Activated naive CD8-positive, alpha-beta T cell treated with anti-CD3 and anti-CD28 coated beads, Interleukin-2, amount 50 U/mL, for 24 hours (primary cell): ENCODE measurements at regions not wholly inside any gene's neighbourhood (a gene's known extent, or its start where the extent isn't known, plus 50 kb on each side); places are given as distances from the start of the nearest gene placed in this dataset.
"Not testable (repeated sequence)": the region's sequence is repeated elsewhere in the genome, so short reads cannot be mapped to it uniquely, and the experiment has no call there.

Source experiments
- ATAC-seq: fragments of 150-1000 bp; cut with Tn5 transposase; one replicate; pipeline ENCODE4 v1.10.0; 2021
- DNase-seq: peaks from one replicate; pipeline ENCODE4 v3.0.0; 2021
- H3K27ac Mint-ChIP-seq: one replicate; pipeline ENCODE4 v1.8.0; 2021; ENCODE audit warnings: mild to moderate bottlenecking, mixed read lengths
- H3K27me3 Mint-ChIP-seq: one replicate; pipeline ENCODE4 v1.8.0; 2021; ENCODE audit warnings: mixed read lengths
- H3K36me3 Mint-ChIP-seq: one replicate; pipeline ENCODE4 v1.8.0; 2021; ENCODE audit warnings: low read depth, mixed read lengths
- H3K4me1 Mint-ChIP-seq: one replicate; pipeline ENCODE4 v1.8.0; 2021; ENCODE audit warnings: mixed read lengths
- H3K4me3 Mint-ChIP-seq: one replicate; pipeline ENCODE4 v1.8.0; 2021; ENCODE audit warnings: mild to moderate bottlenecking, moderate library complexity, mixed read lengths
- H3K9me3 Mint-ChIP-seq: one replicate; pipeline ENCODE4 v1.8.0; 2021; ENCODE audit warnings: mixed read lengths

- H3K36me3 Mint-ChIP-seq, result no peaks in the 10 kb centered on the region
- peaks cover 19% of the 10 kb centered on the region for H3K4me1 Mint-ChIP-seq
- H3K27me3 Mint-ChIP-seq, result no peaks in the 10 kb centered on the region
- H3K9me3 Mint-ChIP-seq, result no peaks in the 10 kb centered on the region
- no peak overlapping the region for H3K4me3 Mint-ChIP-seq
- no peak for DNase-seq
- no peak for ATAC-seq
- H3K27ac Mint-ChIP-seq, result no peak overlapping the region
Observed at GRCh38 chr20:5670036-5670536, 59.3 kb upstream of the GPCPD1 start.

DNA sequence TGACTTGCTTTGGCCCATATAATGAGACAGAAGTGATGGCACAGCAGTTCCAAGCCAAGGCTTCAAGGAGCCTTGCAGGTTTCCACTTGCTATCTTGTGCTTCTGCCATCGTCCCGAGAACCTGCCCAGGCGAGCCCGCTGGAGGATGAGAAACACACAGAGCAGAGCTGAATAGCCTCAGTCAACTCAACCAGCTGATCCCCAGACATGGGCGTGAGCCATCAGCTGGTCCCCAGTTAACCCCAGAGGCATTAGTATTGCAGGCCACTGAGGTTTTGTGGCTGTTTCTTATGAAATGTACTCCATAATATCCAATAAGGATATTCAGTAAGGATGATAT lies 57.7 kb upstream of the GPCPD1 start:
- DNase-seq (no peak), ATAC-seq (no peak)
- Mint-ChIP-seq H3K27me3 (no peaks in the 10 kb centered on the region), H3K4me3 (no peak overlapping the region), H3K4me1 (peaks cover 4% of the 10 kb centered on the region), H3K36me3 (no peaks in the 10 kb centered on the region), H3K27ac (no peak overlapping the region), H3K9me3 (no peaks in the 10 kb centered on the region)

DNA sequence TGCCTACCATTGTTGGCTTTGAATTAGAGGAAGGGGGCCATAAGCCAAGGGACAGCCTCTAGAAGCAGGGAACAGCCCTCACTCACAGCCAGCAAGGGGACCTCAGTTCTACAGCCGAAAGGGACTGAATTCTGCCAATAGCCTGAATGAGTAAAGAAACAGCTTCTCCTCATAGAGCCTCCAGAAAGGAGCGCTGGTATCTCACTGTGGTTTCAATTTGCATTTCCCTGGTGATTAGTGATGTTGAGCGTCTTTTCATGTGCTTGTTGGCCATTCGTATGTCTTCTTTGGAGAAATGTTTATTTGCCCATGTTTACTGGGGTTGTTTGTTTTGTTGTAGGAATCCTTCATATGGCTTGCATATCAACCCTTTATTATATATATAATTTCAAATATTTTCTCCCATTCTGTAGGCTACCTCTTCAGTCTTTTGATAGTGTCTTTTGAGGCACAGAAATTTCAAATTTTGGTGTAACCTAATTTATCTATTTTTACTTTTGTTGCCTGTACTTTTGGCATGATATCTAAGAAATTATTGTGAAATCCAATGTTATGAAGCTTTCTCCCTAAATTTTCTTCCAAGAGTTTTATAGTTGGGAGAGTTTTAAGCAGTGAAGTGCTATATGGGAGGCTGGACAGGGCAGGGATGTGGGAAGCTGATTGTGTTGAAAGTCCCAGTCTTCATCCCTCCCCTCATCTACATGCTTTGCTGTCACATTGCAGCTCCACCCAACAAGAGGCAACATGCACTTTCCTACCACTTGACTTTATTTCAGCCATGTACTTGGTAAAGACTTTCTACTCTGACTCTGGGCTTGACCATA lies 57.1 kb upstream of the GPCPD1 start:
- Mint-ChIP-seq H3K4me3 (no peak overlapping the region), H3K27ac (no peak overlapping the region)

DNA sequence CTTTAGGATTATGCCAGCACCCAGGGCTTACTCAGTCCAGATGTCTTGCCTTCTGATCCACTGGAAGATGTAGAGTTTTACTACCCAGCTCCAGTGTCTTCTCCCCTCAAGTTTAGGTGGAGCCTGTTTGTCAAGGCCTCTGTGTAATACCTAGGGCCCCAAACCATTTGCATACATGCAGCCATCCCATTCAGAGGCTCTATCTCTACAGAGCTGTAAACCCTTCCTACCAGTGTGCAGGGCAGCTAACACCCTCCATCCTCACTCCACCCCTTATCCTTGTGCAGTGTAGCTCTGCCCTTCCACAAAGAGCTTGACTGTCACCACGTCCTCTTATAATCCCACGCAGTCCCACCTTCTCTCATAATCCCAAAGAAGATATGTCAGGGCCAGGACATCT lies 54.6 kb upstream of the GPCPD1 start:
- H3K36me3 Mint-ChIP-seq, result no peaks in the 10 kb centered on the region
- H3K27ac Mint-ChIP-seq, result no peak overlapping the region
- peaks cover 6% of the 10 kb centered on the region for H3K4me1 Mint-ChIP-seq
- H3K9me3 Mint-ChIP-seq, result no peaks in the 10 kb centered on the region
- no peak overlapping the region for H3K4me3 Mint-ChIP-seq
- no peak for DNase-seq
- H3K27me3 Mint-ChIP-seq, result no peaks in the 10 kb centered on the region
- no peak for ATAC-seq

More for the DNA sequence above, 57.1 kb upstream of the GPCPD1 start:
- ATAC-seq, result no peak
- no peak for DNase-seq
- Mint-ChIP-seq H3K36me3 (no peaks in the 10 kb centered on the region), H3K27me3 (no peaks in the 10 kb centered on the region), H3K4me1 (peaks cover 3% of the 10 kb centered on the region), H3K9me3 (no peaks in the 10 kb centered on the region)

DNA sequence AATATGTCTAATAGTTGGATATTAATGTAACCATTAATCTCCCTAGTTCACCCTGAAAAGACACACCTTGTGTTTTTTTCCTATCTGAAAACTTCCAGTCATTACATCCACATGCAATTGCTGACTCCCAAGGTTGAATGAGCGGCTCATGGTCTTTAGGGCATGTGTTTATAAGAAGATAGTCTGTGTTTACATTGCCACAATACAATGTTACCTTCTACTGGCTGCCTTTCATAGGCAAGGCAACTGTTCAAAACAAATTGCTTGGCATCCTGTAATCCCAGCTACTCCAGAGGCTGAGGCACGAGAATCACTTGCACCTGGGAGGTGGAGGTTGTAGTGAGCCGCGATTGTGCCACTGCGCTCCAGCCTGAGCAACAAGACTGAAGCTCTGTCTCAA lies 52.6 kb upstream of the GPCPD1 start:
- no peaks in the 10 kb centered on the region for H3K27me3 Mint-ChIP-seq
- ATAC-seq, result no peak
- no peak overlapping the region for H3K4me3 Mint-ChIP-seq
- no peaks in the 10 kb centered on the region for H3K36me3 Mint-ChIP-seq
- no peaks in the 10 kb centered on the region for H3K9me3 Mint-ChIP-seq
- peaks cover 20% of the 10 kb centered on the region for H3K4me1 Mint-ChIP-seq
- H3K27ac Mint-ChIP-seq, result no peak overlapping the region
- no peak for DNase-seq

DNA sequence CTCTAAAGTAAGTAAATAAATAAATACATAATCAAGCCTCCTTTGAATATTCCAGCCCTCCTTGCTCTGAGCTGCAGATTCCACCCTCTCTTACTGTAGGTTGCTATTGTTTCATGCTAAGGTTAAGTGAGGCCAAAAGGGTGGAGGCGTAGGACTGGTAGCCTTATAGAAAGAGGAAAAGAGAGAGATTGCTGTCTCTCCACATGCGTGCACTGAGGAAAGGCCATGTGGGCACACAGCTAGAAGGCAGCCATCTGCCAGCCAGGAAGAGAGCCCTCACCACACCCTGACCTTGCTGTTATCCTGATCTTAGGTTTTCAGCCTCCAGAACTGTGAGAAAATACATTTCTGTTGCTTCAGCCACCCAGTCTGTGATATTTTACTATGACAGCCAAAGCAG lies 52.0 kb upstream of the GPCPD1 start:
- Mint-ChIP-seq H3K4me3 (no peak overlapping the region), H3K9me3 (no peaks in the 10 kb centered on the region), H3K27me3 (no peaks in the 10 kb centered on the region), H3K27ac (no peak overlapping the region), H3K36me3 (no peaks in the 10 kb centered on the region), H3K4me1 (peaks cover 20% of the 10 kb centered on the region)
- no peak for DNase-seq
- no peak for ATAC-seq

DNA sequence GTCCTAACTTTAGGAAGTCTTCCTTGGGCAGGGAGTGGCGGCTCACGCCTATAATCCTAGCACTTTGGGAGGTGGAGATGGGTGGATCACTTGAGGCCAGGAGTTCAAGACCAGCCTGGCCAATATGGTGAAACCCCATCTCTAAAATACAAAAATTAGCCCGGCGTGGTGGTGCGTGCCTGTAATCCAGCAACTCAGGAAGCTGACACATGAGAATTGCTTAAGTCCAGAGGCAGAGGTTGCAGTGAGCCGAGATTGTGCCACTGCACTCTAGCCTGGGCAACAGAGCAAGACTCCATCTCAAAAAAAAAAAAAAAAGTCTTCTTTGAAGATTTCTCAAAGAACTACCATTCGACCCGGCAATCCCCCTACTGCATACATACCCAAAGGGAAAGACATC lies 50.0 kb upstream of the GPCPD1 start:
- DNase-seq, H3K4me3 Mint-ChIP-seq, H3K36me3 Mint-ChIP-seq, H3K27me3 Mint-ChIP-seq, ATAC-seq, H3K27ac Mint-ChIP-seq, H3K9me3 Mint-ChIP-seq: not testable (repeated sequence)
- peaks cover 28% of the 10 kb centered on the region for H3K4me1 Mint-ChIP-seq
